ENCODE measurements at regions not wholly inside any gene's neighbourhood (a gene's known extent, or its start where the extent isn't known, plus 50 kb on each side); places are given as distances from the start of the nearest gene placed in this dataset.

- TF ChIP-seq POLR2A (IDR thresholded peaks at IDR 0.05; ENCODE audit: low read depth, low read length) = no peak
- TF ChIP-seq POLR2AphosphoS5 (IDR thresholded peaks at IDR 0.05; ENCODE audit: low read depth, low read length) = no peak
These were observed 379.1 kb upstream of the TEX13C start for GRCh38 chrX:124940531-124940930.

Data from GM12892 (cell line).